Endothelial cell (in vitro differentiated cells): ENCODE measurements at regions not wholly inside any gene's neighbourhood (a gene's known extent, or its start where the extent isn't known, plus 50 kb on each side); places are given as distances from the start of the nearest gene placed in this dataset.

Source experiments
- DNase-seq: peaks from one replicate; pipeline ENCODE4 v3.0.0; 2021; ENCODE audit warnings: low spot score
- H3K27ac Mint-ChIP-seq: one replicate; pipeline ENCODE4 v1.8.0; 2021; ENCODE audit warnings: mixed read lengths, inconsistent platforms; ENCODE audit not compliant: unreplicated experiment
- H3K27me3 Mint-ChIP-seq: one replicate; pipeline ENCODE4 v1.8.0; 2021; ENCODE audit warnings: mild to moderate bottlenecking, moderate library complexity, mixed read lengths, inconsistent platforms; ENCODE audit not compliant: unreplicated experiment
- H3K36me3 Mint-ChIP-seq: one replicate; pipeline ENCODE4 v1.8.0; 2021; ENCODE audit warnings: mild to moderate bottlenecking, low read depth, mixed read lengths, inconsistent platforms; ENCODE audit not compliant: unreplicated experiment
- H3K4me1 Mint-ChIP-seq: one replicate; pipeline ENCODE4 v1.8.0; 2021; ENCODE audit warnings: mild to moderate bottlenecking, mixed read lengths, inconsistent platforms; ENCODE audit not compliant: unreplicated experiment
- H3K4me3 Mint-ChIP-seq: one replicate; pipeline ENCODE4 v1.8.0; 2021; ENCODE audit warnings: mild to moderate bottlenecking, mixed read lengths, inconsistent platforms; ENCODE audit not compliant: unreplicated experiment
- H3K9me3 Mint-ChIP-seq: one replicate; pipeline ENCODE4 v1.8.0; 2021; ENCODE audit warnings: mixed read lengths, inconsistent platforms; ENCODE audit not compliant: unreplicated experiment
- CTCF ChIP-seq: fragments of 200-600 bp; sonication (generic); IDR thresholded peaks from one replicate; pipeline ENCODE4 v1.5.0; 2021; ENCODE audit warnings: antibody characterized with exemption; ENCODE audit not compliant: unreplicated experiment

- no peak for TF ChIP-seq CTCF
- Mint-ChIP-seq H3K36me3 (peaks cover 5% of the 10 kb centered on the region), H3K4me3 (no peak overlapping the region), H3K9me3 (peaks cover 8% of the 10 kb centered on the region), H3K27me3 (peaks cover 1% of the 10 kb centered on the region), H3K27ac (no peak overlapping the region), H3K4me1 (no peaks in the 10 kb centered on the region)
- no peak for DNase-seq
Measured at GRCh38 chr6:140230282-140230681, 855.8 kb upstream of the CITED2 start.

GRCh38 chr6:140228491-140228890 is 854.0 kb upstream of the CITED2 start:
- Mint-ChIP-seq H3K4me3 (no peak overlapping the region), H3K9me3 (peaks cover 8% of the 10 kb centered on the region), H3K27ac (no peak overlapping the region), H3K4me1 (no peaks in the 10 kb centered on the region), H3K27me3 (peaks cover 1% of the 10 kb centered on the region), H3K36me3 (peaks cover 5% of the 10 kb centered on the region)
- no peak for TF ChIP-seq CTCF
- DNase-seq = no peak

- Mint-ChIP-seq H3K27ac (no peak overlapping the region), H3K4me3 (no peak overlapping the region), H3K27me3 (no peaks in the 10 kb centered on the region), H3K9me3 (peaks cover 3% of the 10 kb centered on the region), H3K36me3 (peaks cover 5% of the 10 kb centered on the region), H3K4me1 (no peaks in the 10 kb centered on the region)
- DNase-seq = no peak
- no peak for TF ChIP-seq CTCF
Measured at GRCh38 chr6:140226637-140227036, 852.2 kb upstream of the CITED2 start.

GRCh38 chr6:140225701-140226436 is 851.4 kb upstream of the CITED2 start:
- Mint-ChIP-seq H3K4me1 (no peaks in the 10 kb centered on the region), H3K27me3 (no peaks in the 10 kb centered on the region), H3K36me3 (peaks cover 5% of the 10 kb centered on the region), H3K9me3 (no peaks in the 10 kb centered on the region), H3K27ac (no peak overlapping the region), H3K4me3 (no peak overlapping the region)
- TF ChIP-seq CTCF = no peak
- DNase-seq = no peak

GRCh38 chr6:140217283-140217682 is 842.8 kb upstream of the CITED2 start:
- no peak for TF ChIP-seq CTCF
- Mint-ChIP-seq H3K36me3 (peaks cover 4% of the 10 kb centered on the region), H3K9me3 (peaks cover 6% of the 10 kb centered on the region), H3K27ac (no peak overlapping the region), H3K4me3 (no peak overlapping the region), H3K27me3 (no peaks in the 10 kb centered on the region), H3K4me1 (no peaks in the 10 kb centered on the region)
- no peak for DNase-seq
